Stimulated activated CD4-positive, alpha-beta T cell treated with anti-CD3 and anti-CD28 coated beads, Interleukin-12 subunit alpha, Interleukin-12 subunit beta, amount 100 ng/mL, for 4 hours (primary cell): ENCODE measurements at regions not wholly inside any gene's neighbourhood (a gene's known extent, or its start where the extent isn't known, plus 50 kb on each side); places are given as distances from the start of the nearest gene placed in this dataset.
"Not testable (repeated sequence)": the region's sequence is repeated elsewhere in the genome, so short reads cannot be mapped to it uniquely, and the experiment has no call there.

Source experiments
- DNase-seq: peaks from one replicate; pipeline ENCODE4 v3.0.0-alpha.2; 2020

- DNase-seq = no peak
Measured at GRCh38 chr14:53651096-53651740, 305.4 kb downstream of the BMP4 start.

GRCh38 chr14:53646925-53647324 lies 309.7 kb downstream of the BMP4 start:
- DNase-seq = no peak

GRCh38 chr14:53640695-53641094 lies 315.9 kb downstream of the BMP4 start:
- no peak for DNase-seq

- DNase-seq = no peak
Measured at GRCh38 chr14:53638966-53639365, 317.7 kb downstream of the BMP4 start.

- no peak for DNase-seq
Measured at GRCh38 chr14:53634793-53635192, 321.8 kb downstream of the BMP4 start.

GRCh38 chr14:53630336-53630735 lies 326.3 kb downstream of the BMP4 start:
- no peak for DNase-seq

- DNase-seq = no peak
Measured at GRCh38 chr14:53628732-53629430, 327.7 kb downstream of the BMP4 start.

GRCh38 chr14:53628261-53628660 lies 328.4 kb downstream of the BMP4 start:
- no peak for DNase-seq

- DNase-seq = no peak
Measured at GRCh38 chr14:53626761-53627160, 329.9 kb downstream of the BMP4 start.

GRCh38 chr14:53622447-53622846 lies 334.2 kb downstream of the BMP4 start:
- no peak for DNase-seq

- DNase-seq = no peak
Measured at GRCh38 chr14:53621921-53622320, 334.7 kb downstream of the BMP4 start.

- no peak for DNase-seq
Measured at GRCh38 chr14:53621433-53621832, 335.2 kb downstream of the BMP4 start.

- no peak for DNase-seq
Measured at GRCh38 chr14:53620890-53621289, 335.7 kb downstream of the BMP4 start.

- DNase-seq = no peak
Measured at GRCh38 chr14:53620317-53620716, 336.3 kb downstream of the BMP4 start.

GRCh38 chr14:53619691-53620231 lies 336.9 kb downstream of the BMP4 start:
- no peak for DNase-seq

- not testable (repeated sequence) for DNase-seq
Measured at GRCh38 chr14:53616536-53616935, 340.1 kb downstream of the BMP4 start.

- no peak for DNase-seq
Measured at GRCh38 chr14:53615252-53615651, 341.4 kb downstream of the BMP4 start.

GRCh38 chr14:53613404-53614253 lies 343.0 kb downstream of the BMP4 start:
- no peak for DNase-seq

GRCh38 chr14:53610947-53611346 lies 345.7 kb downstream of the BMP4 start:
- DNase-seq = no peak

GRCh38 chr14:53609009-53609408 lies 347.6 kb downstream of the BMP4 start:
- DNase-seq = no peak

- DNase-seq = no peak
Measured at GRCh38 chr14:53608369-53608768, 348.3 kb downstream of the BMP4 start.

GRCh38 chr14:53606203-53606602 lies 350.4 kb downstream of the BMP4 start:
- DNase-seq = no peak

GRCh38 chr14:53605562-53605961 lies 351.1 kb downstream of the BMP4 start:
- DNase-seq = no peak

GRCh38 chr14:53603994-53604393 lies 352.6 kb downstream of the BMP4 start:
- no peak for DNase-seq
